ENCODE measurements at regions not wholly inside any gene's neighbourhood (a gene's known extent, or its start where the extent isn't known, plus 50 kb on each side); places are given as distances from the start of the nearest gene placed in this dataset.

- DNase-seq: no peak
Measured at GRCh38 chr17:77432034-77432661, 291.4 kb downstream of the SEC14L1 start.

GRCh38 chr17:77432742-77433141, 292.0 kb downstream of the SEC14L1 start:
- DNase-seq: no peak

GRCh38 chr17:77433385-77434135, 292.8 kb downstream of the SEC14L1 start:
- DNase-seq: no peak

GRCh38 chr17:77434136-77435114, 293.7 kb downstream of the SEC14L1 start:
- no peak for DNase-seq

- peak in 1 of 14 donors; percentile 81 for DNase-seq
Measured at GRCh38 chr17:77435272-77436057, 294.7 kb downstream of the SEC14L1 start.

GRCh38 chr17:77436058-77436442, 295.3 kb downstream of the SEC14L1 start:
- no peak for DNase-seq

- DNase-seq: no peak
Measured at GRCh38 chr17:77436481-77436880, 295.7 kb downstream of the SEC14L1 start.

GRCh38 chr17:77437017-77437416, 296.2 kb downstream of the SEC14L1 start:
- DNase-seq: peak in 4 of 14 donors; percentile 22 to 38 (median 28)

GRCh38 chr17:77437747-77438146, 297.0 kb downstream of the SEC14L1 start:
- no peak for DNase-seq

GRCh38 chr17:77438241-77439188, 297.7 kb downstream of the SEC14L1 start:
- no peak for DNase-seq

- DNase-seq: no peak
Measured at GRCh38 chr17:77439189-77440018, 298.6 kb downstream of the SEC14L1 start.

- DNase-seq: no peak
Measured at GRCh38 chr17:77440560-77440981, 299.8 kb downstream of the SEC14L1 start.

GRCh38 chr17:77441130-77441920, 300.6 kb downstream of the SEC14L1 start:
- no peak for DNase-seq

- no peak for DNase-seq
Measured at GRCh38 chr17:77441940-77442339, 301.2 kb downstream of the SEC14L1 start.

- DNase-seq: no peak
Measured at GRCh38 chr17:77442976-77443747, 302.4 kb downstream of the SEC14L1 start.

GRCh38 chr17:77443748-77444260, 303.0 kb downstream of the SEC14L1 start:
- no peak for DNase-seq

- DNase-seq: no peak
Measured at GRCh38 chr17:77444628-77444983, 303.8 kb downstream of the SEC14L1 start.

Measured in C1 segment of cervical spinal cord (tissue), 14 donors.